Activated B cell treated with CpG ODN at 0.5 μM for 24 hours (primary cell): ENCODE measurements at regions not wholly inside any gene's neighbourhood (a gene's known extent, or its start where the extent isn't known, plus 50 kb on each side); places are given as distances from the start of the nearest gene placed in this dataset.
"Not testable (repeated sequence)": the region's sequence is repeated elsewhere in the genome, so short reads cannot be mapped to it uniquely, and the experiment has no call there.

ENCODE experiments used
- ATAC-seq: fragments of 200-7000 bp; cut with Tn5 transposase; one replicate; pipeline ENCODE4 v1.10.0; 2021; ENCODE audit warnings: low read depth, mild to moderate bottlenecking, moderate library complexity
- CTCF ChIA-PET: fragments of 350-600 bp; sonication (Branson Sonifier 250); formaldehyde crosslinking; loops from one replicate; lab custom pipeline; 2021; ENCODE audit warnings: antibody characterized with exemption; lab: Charles Lee
- POLR2A ChIA-PET: fragments of 350-600 bp; sonication (Branson Sonifier 250); formaldehyde crosslinking; loops from one replicate; lab custom pipeline; 2021; ENCODE audit warnings: antibody characterized with exemption; lab: Charles Lee
- DNase-seq: peaks from one replicate; pipeline ENCODE4 v3.0.0; 2022
- H3K27ac Mint-ChIP-seq: one replicate; pipeline ENCODE4 v1.8.0; 2020; ENCODE audit warnings: mixed read lengths
- H3K27me3 Mint-ChIP-seq: one replicate; pipeline ENCODE4 v1.8.0; 2021; ENCODE audit warnings: mixed read lengths
- H3K36me3 Mint-ChIP-seq: one replicate; pipeline ENCODE4 v1.8.0; 2021; ENCODE audit warnings: low read depth, mixed read lengths
- H3K4me1 Mint-ChIP-seq: one replicate; pipeline ENCODE4 v1.8.0; 2021; ENCODE audit warnings: mixed read lengths
- H3K4me3 Mint-ChIP-seq: one replicate; pipeline ENCODE4 v1.8.0; 2020; ENCODE audit warnings: mild to moderate bottlenecking, mixed read lengths
- H3K9me3 Mint-ChIP-seq: one replicate; pipeline ENCODE4 v1.8.0; 2020; ENCODE audit warnings: mixed read lengths
- CTCF ChIP-seq: fragments of 200-600 bp; IDR thresholded peaks from one replicate; pipeline ENCODE4 v1.8.0; 2022; ENCODE audit warnings: antibody characterized with exemption, mild to moderate bottlenecking
- intact Hi-C: fragments of 100-400 bp; cut with micrococcal nuclease; formaldehyde crosslinking; loops from one replicate; pipeline ENCODE4 v1.15.1; 2024

GRCh38 chr6:12490351-12490903 lies 200.3 kb downstream of the EDN1 start:
- DNase-seq (no peak), ATAC-seq (no peak)
- TF ChIP-seq CTCF: no peak
- H3K9me3 Mint-ChIP-seq: no peaks in the 10 kb centered on the region
- H3K36me3 Mint-ChIP-seq: no peaks in the 10 kb centered on the region
- CTCF ChIA-PET: no interaction called here
- POLR2A ChIA-PET: no interaction called here
- H3K4me1 Mint-ChIP-seq: no peaks in the 10 kb centered on the region
- peaks cover 4% of the 10 kb centered on the region for H3K27me3 Mint-ChIP-seq
- H3K4me3 Mint-ChIP-seq: no peak overlapping the region
- intact Hi-C loops: no loop called here
- H3K27ac Mint-ChIP-seq: no peak overlapping the region

GRCh38 chr6:12490904-12491571 lies 200.9 kb downstream of the EDN1 start:
- Mint-ChIP-seq H3K4me3 (no peak overlapping the region), H3K27me3 (peaks cover 4% of the 10 kb centered on the region), H3K36me3 (no peaks in the 10 kb centered on the region), H3K4me1 (no peaks in the 10 kb centered on the region), H3K9me3 (no peaks in the 10 kb centered on the region), H3K27ac (no peak overlapping the region)
- intact Hi-C loops: no loop called here
- ChIA-PET POLR2A (no interaction called here), CTCF (no interaction called here)
- no peak for DNase-seq
- ATAC-seq: no peak
- no peak for TF ChIP-seq CTCF

- H3K4me1 Mint-ChIP-seq, H3K27me3 Mint-ChIP-seq, DNase-seq, H3K36me3 Mint-ChIP-seq, intact Hi-C loops, ATAC-seq, H3K9me3 Mint-ChIP-seq, CTCF ChIA-PET, H3K4me3 Mint-ChIP-seq, H3K27ac Mint-ChIP-seq: not testable (repeated sequence)
- POLR2A ChIA-PET: interaction anchor here (0.6 kb wide), 1 partner anchor 29 kb away, joined by 4 read pairs; no protein-coding TSS in a partner anchor
These were observed 202.8 kb downstream of the EDN1 start for GRCh38 chr6:12492929-12493328.

- Mint-ChIP-seq H3K4me1 (no peaks in the 10 kb centered on the region), H3K4me3 (no peak overlapping the region), H3K27me3 (peaks cover 7% of the 10 kb centered on the region), H3K36me3 (no peaks in the 10 kb centered on the region), H3K27ac (no peak overlapping the region), H3K9me3 (peaks cover 1% of the 10 kb centered on the region)
- intact Hi-C loops: no loop called here
- ChIA-PET CTCF (no interaction called here), POLR2A (interaction anchor here (0.6 kb wide), 1 partner anchor 28 kb away, joined by 4 read pairs; no protein-coding TSS in a partner anchor)
- DNase-seq: no peak
- ATAC-seq: no peak
- no peak for TF ChIP-seq CTCF
These were observed 203.3 kb downstream of the EDN1 start for GRCh38 chr6:12493446-12493845.

GRCh38 chr6:12494161-12494560 lies 204.0 kb downstream of the EDN1 start:
- no peaks in the 10 kb centered on the region for H3K4me1 Mint-ChIP-seq
- CTCF ChIA-PET: no interaction called here
- H3K27me3 Mint-ChIP-seq: peaks cover 8% of the 10 kb centered on the region
- H3K27ac Mint-ChIP-seq: no peak overlapping the region
- no peaks in the 10 kb centered on the region for H3K36me3 Mint-ChIP-seq
- ATAC-seq (no peak), DNase-seq (no peak)
- no peak for TF ChIP-seq CTCF
- POLR2A ChIA-PET: no interaction called here
- intact Hi-C loops: no loop called here
- no peak overlapping the region for H3K4me3 Mint-ChIP-seq
- peaks cover 7% of the 10 kb centered on the region for H3K9me3 Mint-ChIP-seq
